ENCODE measurements at regions not wholly inside any gene's neighbourhood (a gene's known extent, or its start where the extent isn't known, plus 50 kb on each side); places are given as distances from the start of the nearest gene placed in this dataset.

DNA sequence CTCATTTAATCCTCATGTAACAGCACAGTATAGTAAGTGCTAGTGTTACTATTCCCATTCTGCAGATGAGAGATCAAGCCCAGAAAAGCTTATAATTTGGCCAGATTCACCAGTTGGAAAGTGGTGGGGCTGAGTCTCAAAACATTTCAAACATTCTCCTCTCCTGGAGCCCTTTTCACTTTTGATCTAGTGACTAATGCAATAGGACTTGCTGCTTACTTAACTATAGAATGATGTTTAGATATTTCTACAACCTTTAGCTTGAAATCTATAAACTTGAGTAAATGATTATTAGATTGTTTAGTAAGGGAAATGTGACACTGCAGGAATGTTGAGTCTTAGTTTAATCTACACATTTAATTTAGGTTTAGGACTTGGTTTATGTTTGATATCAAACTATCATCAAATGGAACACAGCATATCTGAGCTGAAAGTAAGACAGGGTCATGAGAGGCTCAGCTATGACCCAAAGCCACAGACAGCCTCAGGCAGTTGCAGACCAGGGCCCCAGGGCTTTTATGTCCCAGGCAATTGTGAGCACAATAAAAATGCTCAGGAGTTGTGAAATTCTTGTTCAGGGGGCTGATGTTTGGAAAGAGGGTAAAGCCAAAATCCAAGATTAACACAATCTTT lies 199.5 kb upstream of the HS3ST1 start:
- no peak for DNase-seq (ENCODE audit: low spot score)

DNA sequence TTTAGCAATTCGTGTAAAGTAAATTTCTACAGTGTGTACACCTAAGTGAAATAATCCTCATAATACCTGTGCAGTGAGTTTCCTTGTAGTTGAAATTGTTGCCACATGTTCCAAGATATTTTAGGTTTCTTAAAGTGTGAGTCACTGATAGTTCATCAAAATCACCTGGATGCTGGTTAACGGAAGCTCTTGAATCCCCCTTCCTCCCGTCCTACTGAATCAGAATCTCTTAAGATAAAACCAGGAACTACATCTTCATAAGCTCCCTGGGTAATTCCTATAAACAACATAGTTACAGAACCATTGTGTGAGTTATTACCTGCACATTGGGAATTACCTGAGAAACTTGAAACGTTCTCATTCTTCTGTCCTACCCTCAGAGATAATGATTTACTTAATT lies 197.4 kb upstream of the HS3ST1 start:
- no peak for DNase-seq (ENCODE audit: low spot score)

DNA sequence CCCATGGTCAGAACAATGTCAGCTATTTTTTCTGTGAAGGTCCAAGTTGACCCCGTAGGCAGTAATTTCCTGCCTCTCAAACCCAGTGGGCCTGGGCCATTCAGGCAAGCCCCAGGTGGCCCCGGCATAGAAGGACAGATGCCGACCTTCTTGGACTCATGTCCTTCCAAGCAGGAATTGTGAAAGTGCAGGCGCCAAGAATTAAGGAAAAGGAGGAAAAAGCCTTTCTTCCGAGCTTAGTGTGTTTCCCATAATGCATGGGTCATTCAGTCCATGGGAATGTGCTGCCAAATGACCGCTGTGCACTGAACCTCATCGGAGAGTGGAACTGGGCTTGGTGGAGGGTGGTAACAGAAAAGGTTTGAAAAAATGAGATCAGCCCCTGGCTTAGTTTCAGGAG lies 196.5 kb upstream of the HS3ST1 start:
- DNase-seq (ENCODE audit: low spot score): no peak

DNA sequence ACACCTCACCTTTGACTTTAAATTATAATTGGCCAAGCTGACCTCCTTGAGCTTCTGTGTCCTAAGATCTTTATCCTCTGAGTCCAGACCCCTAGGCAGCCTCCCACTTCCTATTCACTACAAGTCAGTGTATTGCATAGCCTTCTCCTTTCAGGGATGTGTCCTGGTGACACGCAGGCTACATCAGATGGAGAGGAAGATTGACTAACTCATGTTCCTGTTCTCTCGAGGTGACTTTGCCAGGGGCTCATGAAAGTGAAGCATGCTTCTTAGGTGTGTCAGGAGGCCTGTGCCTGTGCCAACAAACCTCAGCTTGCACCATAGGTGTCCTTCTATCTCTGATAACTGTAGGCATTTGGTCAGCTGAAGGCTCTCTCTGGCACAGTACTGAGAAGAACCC lies 195.7 kb upstream of the HS3ST1 start:
- DNase-seq (ENCODE audit: low spot score): no peak

DNA sequence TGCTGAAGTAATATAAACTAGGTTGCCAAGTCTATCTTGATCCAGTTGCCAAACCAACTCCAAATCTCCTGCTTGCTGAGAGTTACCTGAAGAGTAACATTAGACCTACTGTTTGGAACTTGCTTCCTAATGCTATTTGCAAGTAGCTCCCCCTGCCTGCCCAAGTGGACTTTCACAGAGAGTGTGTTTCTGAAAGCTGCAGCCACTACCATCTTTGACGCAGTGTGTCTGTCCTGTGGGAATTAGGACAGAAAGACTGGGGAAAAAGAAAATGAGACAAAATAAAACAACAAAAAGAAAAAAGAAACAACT lies 195.0 kb upstream of the HS3ST1 start:
- no peak for DNase-seq (ENCODE audit: low spot score)

DNA sequence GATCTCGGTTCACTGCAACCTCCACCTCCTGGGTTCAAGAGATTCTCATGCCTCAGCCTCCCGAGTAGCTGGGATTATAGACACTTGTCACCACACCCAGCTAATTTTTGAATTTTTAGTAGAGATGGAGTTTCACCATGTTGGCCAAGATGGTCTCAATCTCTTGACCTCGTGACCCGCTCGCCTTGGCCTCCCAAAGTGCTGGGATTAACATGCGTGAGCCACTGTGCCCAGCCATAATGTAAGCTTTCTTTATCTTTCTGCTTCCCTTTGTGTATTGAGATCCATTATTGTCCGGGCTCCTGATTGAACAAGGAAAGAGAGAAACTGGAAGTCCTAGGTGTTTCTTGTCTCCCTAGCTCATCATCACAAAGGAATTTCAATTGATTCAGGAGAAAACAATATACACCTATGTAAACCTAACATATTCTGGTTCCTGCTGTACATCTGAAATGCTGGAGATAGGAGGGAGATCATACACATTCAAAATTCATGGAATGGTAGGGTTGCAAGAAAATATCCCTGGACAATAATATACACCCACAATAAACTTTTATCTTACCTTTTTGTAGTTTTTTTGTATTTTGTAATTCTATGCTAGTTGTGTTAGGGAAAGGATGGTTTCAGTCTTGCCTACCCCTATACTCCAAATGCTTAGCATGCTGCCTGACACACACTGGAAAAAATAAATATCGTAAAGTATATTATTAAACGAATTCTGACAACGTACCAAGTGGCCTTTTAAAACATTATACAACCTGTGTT lies 194.4 kb upstream of the HS3ST1 start:
- no peak for DNase-seq (ENCODE audit: low spot score)

DNA sequence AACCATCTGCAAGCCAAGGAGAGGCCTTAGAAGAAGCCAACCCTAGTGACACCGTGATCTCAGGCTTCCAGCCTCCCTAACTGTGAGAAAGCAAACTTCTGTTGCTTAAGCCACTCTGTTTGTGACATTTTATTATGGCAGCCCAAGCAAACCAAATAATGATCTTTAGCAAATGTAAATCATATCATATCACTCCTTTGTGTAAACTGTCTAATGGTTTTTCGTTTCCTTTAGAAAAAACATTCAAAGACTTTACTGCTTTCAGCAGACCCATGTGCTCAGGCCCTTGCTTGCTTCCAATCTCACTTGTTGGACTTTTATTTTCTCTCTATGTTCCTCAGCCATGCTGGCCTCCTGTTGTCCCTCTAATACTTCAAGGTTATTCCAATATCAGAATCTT lies 192.2 kb upstream of the HS3ST1 start:
- DNase-seq (ENCODE audit: low spot score): no peak

DNA sequence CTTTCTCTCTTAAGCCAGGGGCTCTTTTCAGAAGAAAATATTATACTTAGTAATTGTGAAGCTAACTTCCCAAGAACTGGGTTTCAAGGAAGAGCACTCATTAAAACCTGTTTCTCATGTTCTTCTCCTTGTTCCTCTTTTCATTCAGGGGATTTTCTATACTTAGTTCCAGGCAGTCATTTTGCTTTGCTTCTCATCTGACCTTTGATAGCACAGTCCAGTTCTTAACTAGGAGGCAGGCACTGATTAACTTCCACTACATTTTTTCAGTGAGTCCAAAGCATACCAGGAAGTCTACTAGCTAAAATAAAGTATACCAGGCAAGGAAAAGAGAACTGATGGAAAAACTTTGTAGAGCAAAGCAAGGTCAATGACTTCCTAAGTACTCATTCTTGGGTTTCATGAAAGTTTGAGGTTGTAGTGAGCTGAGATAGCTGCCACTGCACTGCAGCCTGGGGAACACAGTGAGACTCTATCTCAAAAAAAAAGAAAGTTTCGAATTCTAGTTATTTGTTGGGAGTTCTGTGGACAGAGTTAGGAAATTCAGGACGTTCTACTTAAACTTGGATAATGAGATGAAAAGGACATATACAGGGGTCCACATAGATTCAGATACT lies 190.1 kb upstream of the HS3ST1 start:
- DNase-seq (ENCODE audit: low spot score): no peak

DNA sequence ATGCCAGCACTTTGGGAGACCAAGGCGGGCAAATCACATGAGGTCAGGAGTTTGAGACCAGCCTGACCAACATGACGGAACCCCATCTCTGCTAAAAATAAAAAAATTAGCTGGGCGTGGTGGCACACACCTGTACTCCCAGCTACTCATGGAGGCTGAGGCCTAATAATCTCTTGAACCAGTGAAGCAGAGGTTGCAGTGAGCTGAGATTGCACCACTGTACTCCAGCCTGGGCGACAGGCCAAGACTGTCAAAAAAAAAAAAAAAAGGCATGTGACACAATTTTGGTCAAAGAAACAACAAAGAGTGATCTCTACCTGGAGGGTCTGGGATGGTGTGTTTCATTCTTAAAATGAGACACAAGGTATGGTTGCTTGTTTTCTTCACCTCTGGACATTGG lies 188.2 kb upstream of the HS3ST1 start:
- DNase-seq (ENCODE audit: low spot score): no peak

DNA sequence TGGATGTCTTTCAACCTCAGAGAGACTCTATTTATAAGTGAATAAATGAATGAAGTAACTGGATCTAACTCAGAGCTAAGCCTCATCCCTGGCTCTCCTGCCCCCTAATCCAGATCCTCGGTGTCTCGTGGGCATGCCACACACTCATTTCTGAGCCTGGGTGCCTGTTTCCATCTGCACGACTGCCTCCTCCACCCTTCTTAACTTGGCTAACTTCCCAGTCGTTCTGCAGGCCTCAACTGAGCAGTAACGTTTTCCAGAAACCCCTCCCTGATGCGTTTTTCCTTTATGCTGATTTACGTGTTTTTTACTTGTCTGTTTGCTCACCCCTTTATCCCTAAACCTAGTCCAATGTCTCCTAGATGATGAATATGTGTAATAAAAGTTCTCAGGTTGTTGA lies 186.9 kb upstream of the HS3ST1 start:
- no peak for DNase-seq (ENCODE audit: low spot score)

DNA sequence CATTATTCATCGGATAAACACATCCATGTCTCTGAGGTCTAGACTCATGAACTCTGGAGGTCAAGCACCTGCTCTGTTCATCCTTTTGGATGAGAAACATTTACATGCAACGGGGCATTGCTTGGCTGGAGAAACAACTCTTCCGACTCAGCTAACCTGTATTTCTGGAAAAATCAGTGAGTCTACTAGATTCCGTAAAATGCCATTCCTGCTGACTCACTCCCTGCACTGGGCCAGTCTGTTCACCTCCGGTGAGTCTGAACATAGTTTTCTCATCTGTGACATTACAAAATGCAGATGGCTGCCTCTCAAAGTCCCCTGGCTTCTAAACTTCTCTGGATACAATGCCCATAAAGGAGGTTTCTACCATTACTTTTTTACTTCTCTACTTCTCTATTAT lies 185.7 kb upstream of the HS3ST1 start:
- no peak for DNase-seq (ENCODE audit: low spot score)

DNA sequence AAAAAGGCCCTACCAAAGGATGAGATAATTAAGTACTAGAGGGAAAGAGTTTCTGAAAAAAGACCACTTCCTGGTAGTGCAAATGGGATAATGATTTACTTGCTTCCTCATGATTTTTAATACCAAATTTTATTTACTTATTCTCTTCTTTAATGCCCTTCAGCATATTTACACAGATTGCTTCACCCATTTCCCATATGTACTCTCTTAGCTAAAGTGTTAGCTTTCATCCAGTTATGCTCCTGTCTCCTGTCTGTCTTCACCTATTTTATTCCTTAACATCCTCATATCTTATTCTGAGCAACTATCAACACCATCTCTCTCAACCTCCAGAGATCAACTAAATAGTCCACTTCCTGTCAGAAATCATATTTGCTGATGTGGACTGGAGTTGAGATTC lies 183.2 kb upstream of the HS3ST1 start:
- DNase-seq (ENCODE audit: low spot score): no peak

DNA sequence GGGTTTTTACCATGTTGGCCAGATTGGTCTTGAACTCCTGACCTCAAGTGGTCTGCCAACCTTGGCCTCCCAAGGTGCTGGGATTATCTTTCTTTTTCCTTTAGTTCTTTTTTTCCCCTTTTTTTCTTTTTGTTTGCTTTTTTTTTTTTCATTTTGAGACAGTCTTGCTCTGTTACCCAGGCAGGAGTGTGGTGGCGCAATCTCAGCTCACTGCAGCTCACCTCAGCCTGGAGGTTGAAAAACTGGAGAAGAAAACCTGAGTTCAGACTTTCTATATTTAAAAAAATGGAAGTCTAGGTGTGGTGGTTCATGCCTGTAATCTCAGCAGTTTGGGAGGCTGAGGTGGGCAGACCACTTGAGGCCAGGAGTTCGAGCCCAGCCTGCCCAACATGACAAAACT lies 181.1 kb upstream of the HS3ST1 start:
- DNase-seq (ENCODE audit: low spot score): no peak

DNA sequence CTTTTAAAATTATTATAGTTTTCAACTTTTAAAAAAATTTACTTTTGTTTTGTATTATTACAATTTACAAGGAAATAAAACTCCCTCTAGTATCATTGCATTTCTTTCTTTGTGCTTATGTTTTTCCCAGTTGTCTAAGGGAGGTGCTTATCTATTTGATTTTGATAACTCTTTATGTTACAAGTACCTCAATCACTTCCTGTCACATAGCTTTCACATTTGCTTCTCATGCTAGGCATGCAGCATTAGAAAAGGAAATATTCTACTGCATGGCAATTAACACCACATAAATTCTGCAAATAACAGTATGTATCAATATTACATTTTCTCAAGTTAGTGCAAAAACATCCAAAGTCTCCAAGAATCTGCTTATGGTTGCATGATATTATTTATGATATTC lies 180.3 kb upstream of the HS3ST1 start:
- DNase-seq (ENCODE audit: low spot score): no peak

DNA sequence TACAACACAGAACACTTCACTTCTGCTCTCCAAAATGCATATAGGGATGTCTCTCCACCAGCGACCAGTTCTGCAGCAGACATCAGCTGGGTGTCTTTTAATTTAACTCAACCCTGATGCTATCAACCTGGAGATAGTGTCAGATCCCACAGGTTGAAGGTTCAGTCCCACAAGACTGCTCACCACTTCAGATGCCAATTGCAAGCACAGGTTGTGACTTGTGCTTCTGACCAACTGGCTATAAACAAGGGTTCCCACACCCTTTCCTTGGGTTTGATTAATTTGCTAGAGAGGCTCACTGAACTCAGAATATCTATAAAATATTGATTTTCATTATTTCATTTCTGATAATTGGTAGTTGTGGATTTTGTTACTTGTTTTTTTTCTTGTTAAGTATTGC lies 177.4 kb upstream of the HS3ST1 start:
- DNase-seq (ENCODE audit: low spot score): no peak

DNA sequence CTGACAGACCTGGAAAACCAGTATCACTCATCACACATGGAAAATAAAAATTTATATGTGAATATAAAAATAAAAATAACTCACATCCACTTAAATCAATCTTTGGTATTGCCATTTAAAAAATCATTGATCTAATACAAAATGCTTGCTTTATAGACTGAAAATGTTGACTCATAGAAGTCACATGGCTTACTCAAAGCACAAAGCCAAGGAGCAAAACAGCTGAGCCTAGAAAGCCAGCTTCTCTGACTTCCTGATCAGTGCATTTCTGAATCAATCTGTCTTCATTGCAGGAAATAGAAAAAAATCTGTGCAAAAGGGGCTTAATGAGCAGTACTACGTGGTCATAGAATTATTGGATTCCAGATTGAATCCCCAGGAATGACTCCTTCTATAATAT lies 176.9 kb upstream of the HS3ST1 start:
- no peak for DNase-seq (ENCODE audit: low spot score)

DNA sequence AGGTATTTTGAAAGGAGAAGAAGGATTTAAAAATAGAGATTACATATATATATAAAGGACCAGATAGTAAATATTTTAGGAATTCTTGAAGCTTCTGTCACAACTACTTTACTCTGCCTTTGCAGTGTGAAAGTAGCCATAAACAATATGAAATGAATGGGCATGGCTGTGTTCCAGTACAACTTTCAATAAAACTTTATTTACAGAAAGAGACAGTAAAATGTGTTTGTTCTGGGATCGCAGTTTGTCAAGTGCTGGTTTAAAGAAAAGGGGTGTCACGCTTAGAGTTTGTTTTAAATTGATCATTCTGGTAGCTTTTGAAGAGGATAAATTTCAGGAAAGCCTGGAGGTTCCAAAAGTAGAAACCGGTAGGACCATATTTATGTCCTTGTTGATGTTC lies 176.1 kb upstream of the HS3ST1 start:
- no peak for DNase-seq (ENCODE audit: low spot score)

DNA sequence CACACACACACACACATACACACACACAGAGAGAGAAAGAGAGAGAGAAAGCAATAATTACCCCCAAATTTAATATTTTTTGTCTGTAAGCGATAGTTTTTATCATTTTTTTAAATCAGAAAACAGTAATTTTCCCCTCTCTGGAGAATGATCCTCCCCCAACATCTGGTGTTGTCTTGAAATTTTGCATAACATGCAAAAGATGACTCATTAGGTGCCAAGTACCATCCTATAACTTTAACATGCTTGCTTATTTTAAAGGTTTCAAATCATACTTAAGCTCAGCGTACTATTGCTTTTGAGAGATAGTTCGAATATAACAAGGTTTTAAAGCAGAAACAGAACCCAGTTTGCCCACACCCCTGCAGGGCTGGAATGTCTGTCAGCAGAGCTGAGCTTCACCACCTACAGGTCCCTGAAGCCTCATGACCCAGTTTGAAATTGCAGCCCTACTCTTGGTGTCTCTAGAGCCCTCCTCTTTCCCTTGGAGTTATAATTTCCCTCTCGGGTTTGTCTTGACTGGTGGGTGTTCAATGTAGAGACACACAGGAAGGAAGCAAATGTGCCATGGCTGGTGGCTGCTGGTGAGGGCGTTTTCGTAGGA lies 175.0 kb upstream of the HS3ST1 start:
- no peak for DNase-seq (ENCODE audit: low spot score)

DNA sequence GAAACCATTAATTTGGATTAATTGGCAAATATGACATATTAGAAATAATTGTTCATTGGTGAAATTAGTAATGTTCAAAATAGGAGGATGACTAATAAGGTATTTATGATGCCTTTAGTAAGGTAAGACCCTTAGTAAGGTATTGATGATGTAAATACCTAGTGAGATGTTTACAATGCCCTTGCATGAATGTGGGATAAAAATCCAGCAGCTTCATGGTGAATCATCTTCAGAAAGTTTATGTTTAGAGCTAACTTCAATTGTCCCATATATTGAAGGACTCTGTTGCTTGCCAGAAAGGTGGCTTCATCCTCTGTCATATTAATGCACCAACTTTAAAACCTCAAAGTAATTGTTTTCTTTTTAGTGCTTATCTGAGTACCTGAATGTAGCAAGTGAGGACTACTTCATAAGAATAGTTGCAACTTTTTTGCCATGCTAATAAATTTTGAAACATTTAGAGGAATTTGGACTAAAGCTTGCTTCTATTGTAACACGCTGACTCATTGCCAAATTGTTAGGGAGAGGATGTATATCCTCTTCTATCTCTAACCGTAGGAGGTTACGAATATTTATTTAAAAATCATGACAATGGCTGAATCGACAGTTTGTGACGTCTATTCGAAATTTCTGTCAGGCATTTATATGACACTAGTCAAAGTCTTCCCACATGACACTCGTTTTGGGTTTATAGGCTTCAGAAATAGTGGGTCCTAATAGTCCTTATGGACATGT lies 174.1 kb upstream of the HS3ST1 start:
- no peak for DNase-seq (ENCODE audit: low spot score)

DNA sequence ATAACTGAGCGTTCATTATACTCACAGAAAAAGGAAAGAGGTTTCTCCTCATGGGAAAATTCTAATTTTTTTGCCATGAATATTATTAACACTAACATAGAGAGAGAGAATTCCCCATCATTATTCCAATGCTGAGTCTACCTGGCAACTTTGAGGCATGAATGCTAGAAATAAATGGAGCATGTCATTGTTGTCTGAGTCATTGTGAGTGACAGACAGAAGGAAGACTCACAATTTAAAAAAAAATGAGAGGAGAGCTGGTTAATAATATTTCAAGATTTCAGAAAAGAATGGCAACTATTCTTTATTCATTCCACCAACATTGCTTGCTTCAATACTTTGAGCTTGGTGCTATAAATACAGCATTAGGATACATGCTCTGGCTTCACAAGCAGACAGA lies 170.4 kb upstream of the HS3ST1 start:
- no peak for DNase-seq (ENCODE audit: low spot score)

DNA sequence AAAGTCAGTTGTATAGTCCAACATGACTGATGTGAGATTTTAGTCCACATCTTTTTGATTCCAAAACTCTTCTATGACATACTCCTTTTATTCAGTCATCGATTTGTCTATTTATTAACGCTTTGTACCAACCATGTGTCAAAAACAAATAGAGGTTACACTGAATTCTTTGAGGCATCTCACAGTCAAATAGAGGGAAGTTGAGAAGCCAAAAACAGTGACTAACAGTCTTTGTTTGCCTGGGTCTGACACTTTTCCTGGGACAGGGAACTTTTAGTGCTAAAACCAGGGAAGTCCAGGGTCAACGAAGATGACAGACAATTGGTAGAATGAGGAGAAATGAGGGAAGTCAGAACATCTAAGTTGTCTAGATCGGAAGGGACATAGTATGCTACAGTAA lies 169.9 kb upstream of the HS3ST1 start:
- no peak for DNase-seq (ENCODE audit: low spot score)

DNA sequence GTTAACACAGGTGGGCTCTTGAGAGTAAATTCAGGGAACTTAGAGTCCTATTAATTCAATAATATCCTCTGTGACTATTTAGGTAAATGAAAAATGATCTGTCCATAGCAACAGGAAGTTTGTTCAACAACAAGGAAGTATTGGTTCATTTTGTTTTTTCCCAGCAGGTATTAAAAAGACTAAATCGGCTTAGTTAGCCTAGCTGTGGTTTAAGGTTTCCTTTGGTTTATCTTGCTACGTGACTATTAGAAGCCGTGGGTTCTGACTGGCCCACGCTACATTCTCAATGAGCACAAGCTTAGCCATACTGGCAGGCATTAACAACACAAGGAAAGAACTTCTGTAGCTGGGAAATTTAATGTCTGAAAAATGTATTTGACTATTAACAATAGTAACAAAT lies 168.8 kb upstream of the HS3ST1 start:
- DNase-seq (ENCODE audit: low spot score): no peak

DNA sequence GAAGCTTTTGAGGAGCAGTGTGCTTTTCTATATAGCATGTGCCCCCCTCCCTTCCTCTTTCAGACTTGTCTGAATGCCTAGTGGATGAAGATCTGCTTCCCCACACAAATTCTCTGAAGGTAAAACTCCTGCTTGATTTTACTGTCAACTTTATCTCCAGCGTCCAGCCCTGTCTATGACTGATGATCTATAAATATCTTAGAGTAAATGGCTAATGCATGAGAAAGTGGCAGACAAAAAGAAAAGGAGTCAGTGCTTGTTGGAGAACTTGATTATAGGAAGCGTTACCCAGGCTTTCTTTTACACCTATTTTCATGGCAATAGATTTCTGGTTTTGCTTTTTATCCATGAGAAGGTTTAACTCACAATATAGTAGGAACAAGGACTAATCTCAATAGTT lies 168.3 kb upstream of the HS3ST1 start:
- no peak for DNase-seq (ENCODE audit: low spot score)
